Activated B cell treated with CpG ODN at 0.5 μM for 24 hours (primary cell): ENCODE measurements at regions not wholly inside any gene's neighbourhood (a gene's known extent, or its start where the extent isn't known, plus 50 kb on each side); places are given as distances from the start of the nearest gene placed in this dataset.

Experiments
- ATAC-seq: fragments of 200-7000 bp; cut with Tn5 transposase; one replicate; pipeline ENCODE4 v1.10.0; 2021; ENCODE audit warnings: low read depth, mild to moderate bottlenecking, moderate library complexity
- CTCF ChIA-PET: fragments of 350-600 bp; sonication (Branson Sonifier 250); formaldehyde crosslinking; loops from one replicate; lab custom pipeline; 2021; ENCODE audit warnings: antibody characterized with exemption; lab: Charles Lee
- POLR2A ChIA-PET: fragments of 350-600 bp; sonication (Branson Sonifier 250); formaldehyde crosslinking; loops from one replicate; lab custom pipeline; 2021; ENCODE audit warnings: antibody characterized with exemption; lab: Charles Lee
- DNase-seq: peaks from one replicate; pipeline ENCODE4 v3.0.0; 2022
- H3K27ac Mint-ChIP-seq: one replicate; pipeline ENCODE4 v1.8.0; 2020; ENCODE audit warnings: mixed read lengths
- H3K27me3 Mint-ChIP-seq: one replicate; pipeline ENCODE4 v1.8.0; 2021; ENCODE audit warnings: mixed read lengths
- H3K36me3 Mint-ChIP-seq: one replicate; pipeline ENCODE4 v1.8.0; 2021; ENCODE audit warnings: low read depth, mixed read lengths
- H3K4me1 Mint-ChIP-seq: one replicate; pipeline ENCODE4 v1.8.0; 2021; ENCODE audit warnings: mixed read lengths
- H3K4me3 Mint-ChIP-seq: one replicate; pipeline ENCODE4 v1.8.0; 2020; ENCODE audit warnings: mild to moderate bottlenecking, mixed read lengths
- H3K9me3 Mint-ChIP-seq: one replicate; pipeline ENCODE4 v1.8.0; 2020; ENCODE audit warnings: mixed read lengths
- intact Hi-C: fragments of 100-400 bp; cut with micrococcal nuclease; formaldehyde crosslinking; loops from one replicate; pipeline ENCODE4 v1.15.1; 2024
- TF ChIP-seq, protein P1 (sequence below): fragments of 200-600 bp; IDR thresholded peaks from one replicate; pipeline ENCODE4 v1.8.0; 2022; ENCODE audit warnings: antibody characterized with exemption, mild to moderate bottlenecking

DNA sequence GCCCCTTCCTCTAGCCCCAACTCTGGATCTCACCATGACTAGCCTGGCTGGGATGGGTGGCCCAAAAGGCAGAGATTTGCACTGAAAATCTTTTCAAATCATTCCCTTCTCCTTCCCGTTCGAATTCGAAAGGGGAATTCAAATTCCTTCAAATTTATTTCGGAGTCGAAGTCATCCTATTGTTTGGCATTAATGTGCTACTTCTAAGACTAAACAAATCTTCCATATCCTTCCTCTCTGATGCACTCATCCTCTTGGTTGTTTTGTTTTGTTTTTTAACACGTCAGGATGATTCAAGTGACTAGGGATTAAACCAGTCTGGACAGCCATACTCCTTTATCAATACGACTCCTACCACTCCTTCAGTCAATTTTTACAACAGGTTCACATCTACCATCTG is 95.5 kb upstream of the SGIP1 start:
- peak overlapping the region; percentile 69 for H3K4me3 Mint-ChIP-seq
- CTCF ChIA-PET = interaction anchor here (1.3 to 3.1 kb wide), 4 partner anchors 8 to 196 kb away, joined by 7 to 32 read pairs (median 12); no protein-coding TSS in a partner anchor

DNA sequence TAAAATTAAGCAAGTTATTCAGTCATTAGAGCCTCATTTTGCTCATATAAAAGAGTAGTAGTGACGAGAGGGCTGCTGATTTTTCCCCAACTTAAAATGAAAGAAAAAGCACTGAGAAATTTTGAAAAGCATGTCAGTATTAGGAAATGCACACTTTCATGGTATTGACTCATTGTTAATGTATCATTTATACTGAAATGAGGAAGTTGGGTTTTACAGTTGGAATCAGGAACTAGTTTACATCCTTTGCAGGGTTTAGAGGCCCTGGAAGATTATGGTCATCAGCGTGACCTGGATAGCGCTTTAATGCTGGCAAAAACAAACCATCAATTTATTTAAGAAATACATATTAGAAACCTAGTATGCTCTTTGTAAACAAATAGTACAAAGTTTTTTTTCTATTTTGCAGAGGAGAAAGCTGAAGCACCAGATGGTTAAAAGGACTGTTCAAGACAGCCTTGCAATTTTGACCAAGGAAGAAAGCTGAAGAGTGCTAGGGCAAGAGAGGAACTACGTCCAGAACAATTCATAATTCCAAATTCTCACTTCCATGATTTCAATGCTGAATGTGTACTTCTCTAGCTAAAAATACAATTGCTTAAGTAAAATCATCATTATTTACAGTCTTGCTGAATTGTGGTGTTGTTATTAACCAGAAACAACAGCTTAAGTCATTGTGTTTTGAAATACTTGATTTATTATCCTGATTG is 94.8 kb upstream of the SGIP1 start:
- H3K4me3 Mint-ChIP-seq = peak overlapping the region; percentile 69
- H3K27me3 Mint-ChIP-seq = no peaks in the 10 kb centered on the region
- intact Hi-C loops = loop anchor here (1.0 to 10.0 kb wide), 5 partner anchors 59 to 486 kb away; partner anchors contain the start of genes DNAI4 and MIER1
- CTCF ChIA-PET = interaction anchor here (1.0 to 1.2 kb wide), 2 partner anchors 157 to 182 kb away, joined by 3 read pairs; no protein-coding TSS in a partner anchor
- POLR2A ChIA-PET = interaction anchor here (0.7 to 1.3 kb wide), 6 partner anchors 37 to 164 kb away, joined by 3 to 14 read pairs (median 4); no protein-coding TSS in a partner anchor
- peak overlapping the region; percentile 87 for H3K27ac Mint-ChIP-seq
- H3K36me3 Mint-ChIP-seq = no peaks in the 10 kb centered on the region
- ATAC-seq = peak; percentile 66
- H3K9me3 Mint-ChIP-seq = no peaks in the 10 kb centered on the region
- TF ChIP-seq, protein P1, sequence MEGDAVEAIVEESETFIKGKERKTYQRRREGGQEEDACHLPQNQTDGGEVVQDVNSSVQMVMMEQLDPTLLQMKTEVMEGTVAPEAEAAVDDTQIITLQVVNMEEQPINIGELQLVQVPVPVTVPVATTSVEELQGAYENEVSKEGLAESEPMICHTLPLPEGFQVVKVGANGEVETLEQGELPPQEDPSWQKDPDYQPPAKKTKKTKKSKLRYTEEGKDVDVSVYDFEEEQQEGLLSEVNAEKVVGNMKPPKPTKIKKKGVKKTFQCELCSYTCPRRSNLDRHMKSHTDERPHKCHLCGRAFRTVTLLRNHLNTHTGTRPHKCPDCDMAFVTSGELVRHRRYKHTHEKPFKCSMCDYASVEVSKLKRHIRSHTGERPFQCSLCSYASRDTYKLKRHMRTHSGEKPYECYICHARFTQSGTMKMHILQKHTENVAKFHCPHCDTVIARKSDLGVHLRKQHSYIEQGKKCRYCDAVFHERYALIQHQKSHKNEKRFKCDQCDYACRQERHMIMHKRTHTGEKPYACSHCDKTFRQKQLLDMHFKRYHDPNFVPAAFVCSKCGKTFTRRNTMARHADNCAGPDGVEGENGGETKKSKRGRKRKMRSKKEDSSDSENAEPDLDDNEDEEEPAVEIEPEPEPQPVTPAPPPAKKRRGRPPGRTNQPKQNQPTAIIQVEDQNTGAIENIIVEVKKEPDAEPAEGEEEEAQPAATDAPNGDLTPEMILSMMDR = no peak
- peaks cover 47% of the 10 kb centered on the region for H3K4me1 Mint-ChIP-seq
- DNase-seq = no peak

More for the DNA sequence above, 95.5 kb upstream of the SGIP1 start:
- H3K9me3 Mint-ChIP-seq = no peaks in the 10 kb centered on the region
- peaks cover 40% of the 10 kb centered on the region for H3K4me1 Mint-ChIP-seq
- POLR2A ChIA-PET = interaction anchor here (3.2 kb wide), 1 partner anchor 103 kb away, joined by 10 read pairs; no protein-coding TSS in a partner anchor
- peak overlapping the region; percentile 87 for H3K27ac Mint-ChIP-seq
- DNase-seq = no peak
- ATAC-seq = no peak
- H3K27me3 Mint-ChIP-seq = no peaks in the 10 kb centered on the region
- intact Hi-C loops = loop anchor here (10.0 kb wide), 1 partner anchor 486 kb away; the partner anchor contains the start of genes DNAI4 and MIER1
- no peaks in the 10 kb centered on the region for H3K36me3 Mint-ChIP-seq
- TF ChIP-seq, protein P1 = no peak

DNA sequence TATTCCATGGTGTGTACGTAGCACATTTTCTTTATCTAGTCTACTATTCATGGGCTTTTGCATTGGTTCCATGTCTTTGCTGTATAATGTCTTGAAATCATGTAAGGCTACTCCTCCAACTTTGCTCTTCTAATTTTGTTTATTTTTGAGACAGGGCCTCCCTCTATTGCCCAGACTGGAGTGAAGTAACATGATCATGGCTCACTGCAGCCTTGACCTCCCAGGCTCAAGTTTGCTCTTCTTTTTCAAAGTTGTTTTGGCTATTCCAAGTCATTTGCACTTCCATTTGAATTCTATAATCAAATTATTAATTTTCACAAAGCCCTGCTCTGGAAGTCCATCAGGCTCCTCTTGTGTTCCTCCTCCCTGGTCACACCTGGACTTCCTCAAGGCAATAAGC is 90.2 kb upstream of the SGIP1 start:
- DNase-seq (no peak), ATAC-seq (no peak)
- TF ChIP-seq, protein P1 = no peak
- no peaks in the 10 kb centered on the region for H3K36me3 Mint-ChIP-seq
- H3K9me3 Mint-ChIP-seq = no peaks in the 10 kb centered on the region
- no peak overlapping the region for H3K4me3 Mint-ChIP-seq
- ChIA-PET POLR2A (interaction anchor here (1.6 to 5.4 kb wide), 12 partner anchors 42 to 192 kb away, joined by 4 to 62 read pairs (median 14); no protein-coding TSS in a partner anchor), CTCF (interaction anchor here (1.0 to 13.6 kb wide), 15 partner anchors 39 to 486 kb away, joined by 3 to 437 read pairs (median 26); no protein-coding TSS in a partner anchor)
- intact Hi-C loops = no loop called here
- H3K27me3 Mint-ChIP-seq = no peaks in the 10 kb centered on the region
- peak overlapping the region; percentile 15 for H3K27ac Mint-ChIP-seq
- H3K4me1 Mint-ChIP-seq = peaks cover 48% of the 10 kb centered on the region

DNA sequence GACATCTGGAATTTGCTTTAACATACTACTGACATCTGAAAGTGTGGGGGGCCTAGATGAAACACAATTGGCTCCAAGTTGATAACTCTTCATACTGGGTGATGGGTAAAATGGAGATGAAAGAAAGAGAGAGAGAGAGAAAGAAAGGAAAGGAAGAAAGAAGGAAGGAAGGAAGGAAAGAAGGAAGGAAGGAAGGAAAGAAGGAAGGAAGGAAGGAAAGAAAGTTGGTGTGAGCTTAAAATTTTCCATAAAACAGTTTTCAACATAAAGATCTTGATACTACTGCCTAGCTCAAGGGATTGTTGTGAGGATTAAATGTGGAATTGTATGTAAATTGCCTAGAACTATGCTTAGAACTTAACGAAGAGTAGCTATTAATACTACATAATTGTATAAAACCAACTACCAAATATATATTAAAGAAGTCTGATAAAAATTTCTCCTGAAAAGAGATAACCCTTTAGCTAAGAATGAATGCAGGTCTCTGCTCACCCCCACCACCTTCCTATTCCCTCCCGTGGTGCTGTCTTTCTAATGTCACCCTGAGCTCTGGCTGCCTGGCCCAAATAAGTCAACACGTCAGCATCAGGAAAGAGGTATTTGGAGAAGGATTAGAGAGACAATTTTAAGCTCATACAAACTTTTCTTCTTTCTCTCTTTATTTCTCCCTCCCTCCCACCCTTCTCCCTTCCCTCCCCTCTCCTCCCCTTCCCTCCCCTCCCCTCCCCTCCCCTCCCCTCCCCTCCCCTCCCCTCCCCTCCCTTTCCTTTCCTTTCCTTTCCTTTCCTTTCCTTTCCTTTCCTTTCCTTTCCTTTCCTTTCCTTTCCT is 89.3 kb upstream of the SGIP1 start:
- Mint-ChIP-seq H3K27ac (peak overlapping the region; percentile 93), H3K9me3 (no peaks in the 10 kb centered on the region), H3K4me1 (peaks cover 40% of the 10 kb centered on the region), H3K36me3 (no peaks in the 10 kb centered on the region), H3K4me3 (peak overlapping the region; percentile 69), H3K27me3 (no peaks in the 10 kb centered on the region)
- no peak for ATAC-seq
- intact Hi-C loops = loop anchor here (1.0 to 5.0 kb wide), 7 partner anchors 8 to 1757 kb away; no protein-coding TSS in a partner anchor
- TF ChIP-seq, protein P1 = no peak
- ChIA-PET POLR2A (interaction anchor here (0.8 to 5.4 kb wide), 21 partner anchors 40 to 200 kb away, joined by 3 to 62 read pairs (median 8); no protein-coding TSS in a partner anchor), CTCF (interaction anchor here (0.9 to 13.6 kb wide), 21 partner anchors 8 to 487 kb away, joined by 3 to 437 read pairs (median 18); no protein-coding TSS in a partner anchor)
- no peak for DNase-seq
